RWPE2 (cell line): ENCODE measurements at regions not wholly inside any gene's neighbourhood (a gene's known extent, or its start where the extent isn't known, plus 50 kb on each side); places are given as distances from the start of the nearest gene placed in this dataset.

Source experiments
- ATAC-seq: fragments of 200-7000 bp; cut with Tn5 transposase; 3 replicates; pipeline ENCODE4 v1.9.1; 2021; ENCODE audit warnings: low read depth
- DNase-seq: peaks from one replicate; pipeline ENCODE4 v3.0.0-alpha.2; 2020; ENCODE audit warnings: low spot score
- H3K27ac ChIP-seq: fragments of 450-650 bp; 2 replicates; pipeline ENCODE4 v1.5.1; 2017; ENCODE audit warnings: mild to moderate bottlenecking; ENCODE audit not compliant: poor library complexity, severe bottlenecking
- H3K27me3 ChIP-seq: fragments of 250-450 bp; sonication (Bioruptor Pico); 2 replicates; pipeline ENCODE4 v1.5.1; 2021; ENCODE audit warnings: mild to moderate bottlenecking, moderate library complexity; ENCODE audit not compliant: insufficient read depth, poor library complexity, severe bottlenecking
- H3K36me3 ChIP-seq: fragments of 250-450 bp; sonication (Bioruptor Pico); 2 replicates; pipeline ENCODE4 v1.5.1; 2020; ENCODE audit warnings: low read depth, mild to moderate bottlenecking, moderate library complexity
- H3K4me1 ChIP-seq: fragments of 250-450 bp; sonication (Bioruptor Pico); 2 replicates; pipeline ENCODE4 v1.5.1; 2021; ENCODE audit warnings: mild to moderate bottlenecking, moderate library complexity; ENCODE audit not compliant: insufficient read depth, poor library complexity, severe bottlenecking
- H3K4me3 ChIP-seq: fragments of 250-450 bp; sonication (Bioruptor Pico); 2 replicates; pipeline ENCODE4 v1.5.1; 2021; ENCODE audit warnings: mild to moderate bottlenecking, moderate library complexity; ENCODE audit not compliant: severe bottlenecking
- H3K9me3 ChIP-seq: fragments of 250-450 bp; sonication (Bioruptor Pico); 2 replicates; pipeline ENCODE4 v1.5.1; 2021; ENCODE audit warnings: mild to moderate bottlenecking, moderate library complexity; ENCODE audit not compliant: severe bottlenecking
- TF ChIP-seq, protein P1 (sequence below): fragments of 450-650 bp; IDR thresholded peaks from one replicate; pipeline ENCODE4 v1.5.1; 2017; ENCODE audit warnings: mild to moderate bottlenecking, moderate library complexity; ENCODE audit not compliant: poor library complexity, severe bottlenecking

DNA sequence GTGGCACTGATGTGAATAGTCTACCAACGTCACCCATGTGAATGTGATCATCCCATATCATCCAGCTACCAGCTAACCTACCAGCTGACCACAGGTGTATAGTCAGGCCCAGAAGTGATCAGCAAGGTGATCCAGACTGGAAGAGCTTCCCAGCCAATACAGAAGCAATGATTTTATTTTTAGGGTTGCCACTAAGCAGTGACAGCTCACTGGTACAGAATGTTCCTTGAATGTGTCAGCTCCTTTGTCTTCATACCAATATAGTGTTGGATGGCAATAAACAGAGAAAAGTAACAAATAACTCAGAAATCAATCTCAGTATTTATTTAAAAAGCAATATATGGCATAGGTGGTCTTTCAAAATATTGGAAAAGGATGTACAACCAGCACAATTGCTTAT lies 361.8 kb upstream of the CPEB2 start:
- Histone ChIP-seq H3K36me3 (no peaks in the 10 kb centered on the region), H3K27ac (no peak overlapping the region), H3K9me3 (no peaks in the 10 kb centered on the region), H3K27me3 (no peaks in the 10 kb centered on the region), H3K4me1 (no peaks in the 10 kb centered on the region), H3K4me3 (no peak overlapping the region)
- ATAC-seq (no peak), DNase-seq (no peak)
- TF ChIP-seq, protein P1, sequence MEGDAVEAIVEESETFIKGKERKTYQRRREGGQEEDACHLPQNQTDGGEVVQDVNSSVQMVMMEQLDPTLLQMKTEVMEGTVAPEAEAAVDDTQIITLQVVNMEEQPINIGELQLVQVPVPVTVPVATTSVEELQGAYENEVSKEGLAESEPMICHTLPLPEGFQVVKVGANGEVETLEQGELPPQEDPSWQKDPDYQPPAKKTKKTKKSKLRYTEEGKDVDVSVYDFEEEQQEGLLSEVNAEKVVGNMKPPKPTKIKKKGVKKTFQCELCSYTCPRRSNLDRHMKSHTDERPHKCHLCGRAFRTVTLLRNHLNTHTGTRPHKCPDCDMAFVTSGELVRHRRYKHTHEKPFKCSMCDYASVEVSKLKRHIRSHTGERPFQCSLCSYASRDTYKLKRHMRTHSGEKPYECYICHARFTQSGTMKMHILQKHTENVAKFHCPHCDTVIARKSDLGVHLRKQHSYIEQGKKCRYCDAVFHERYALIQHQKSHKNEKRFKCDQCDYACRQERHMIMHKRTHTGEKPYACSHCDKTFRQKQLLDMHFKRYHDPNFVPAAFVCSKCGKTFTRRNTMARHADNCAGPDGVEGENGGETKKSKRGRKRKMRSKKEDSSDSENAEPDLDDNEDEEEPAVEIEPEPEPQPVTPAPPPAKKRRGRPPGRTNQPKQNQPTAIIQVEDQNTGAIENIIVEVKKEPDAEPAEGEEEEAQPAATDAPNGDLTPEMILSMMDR: no peak

DNA sequence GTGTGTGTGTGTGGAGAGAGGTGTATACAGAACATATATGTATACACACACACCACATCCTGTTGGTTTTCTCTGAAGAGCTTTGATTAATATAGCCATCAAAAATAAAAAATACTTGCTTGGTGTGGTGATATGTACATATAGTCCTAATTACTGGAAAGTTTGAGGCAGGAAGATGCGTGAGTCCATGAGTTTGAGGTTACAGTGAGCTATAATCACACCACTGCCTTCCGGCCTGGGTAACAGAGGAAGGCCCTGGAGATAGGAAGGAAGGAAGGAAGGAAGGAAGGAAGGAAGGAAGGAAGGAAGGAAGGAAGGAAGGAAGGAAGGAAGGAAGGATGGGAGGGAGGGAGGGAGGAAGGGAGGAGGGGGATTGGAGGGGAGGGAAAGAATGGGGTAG lies 360.4 kb upstream of the CPEB2 start:
- Histone ChIP-seq H3K27me3 (no peaks in the 10 kb centered on the region), H3K36me3 (no peaks in the 10 kb centered on the region), H3K4me3 (no peak overlapping the region), H3K9me3 (no peaks in the 10 kb centered on the region), H3K27ac (no peak overlapping the region), H3K4me1 (no peaks in the 10 kb centered on the region)
- TF ChIP-seq, protein P1: no peak
- DNase-seq (no peak), ATAC-seq (no peak)

DNA sequence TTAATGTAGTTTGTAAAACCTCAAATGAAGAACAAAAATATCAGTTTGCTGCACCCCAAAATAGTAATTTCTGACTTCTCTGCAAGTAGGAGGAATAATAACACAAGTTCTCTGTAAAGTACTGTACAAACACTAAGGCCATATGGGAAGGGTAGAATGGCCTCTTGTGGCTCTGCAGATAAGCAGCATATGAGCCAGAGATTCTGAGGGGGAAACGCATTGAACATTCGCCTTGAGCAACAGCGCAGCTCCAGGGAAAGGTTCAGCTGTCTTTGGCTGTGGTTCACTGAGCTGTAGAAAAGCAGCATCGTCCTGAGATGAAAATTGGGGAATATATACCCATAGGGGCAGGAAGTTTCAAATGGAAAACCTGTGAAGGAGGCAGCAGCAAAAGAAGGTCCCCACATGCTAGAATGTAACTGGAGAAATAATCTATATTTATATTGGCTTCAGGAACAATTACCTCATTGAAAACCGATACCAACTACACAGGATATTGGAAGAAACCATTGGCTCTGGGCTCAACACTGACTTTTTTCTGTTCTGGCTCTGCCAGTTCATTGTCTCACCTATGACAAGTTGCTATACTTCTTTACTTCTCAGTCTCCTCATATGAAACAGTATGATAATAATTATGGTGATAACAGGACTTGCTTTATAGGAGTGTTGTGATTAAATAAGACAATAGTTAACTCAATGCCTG lies 357.6 kb upstream of the CPEB2 start:
- TF ChIP-seq, protein P1: no peak
- Histone ChIP-seq H3K9me3 (no peaks in the 10 kb centered on the region), H3K36me3 (no peaks in the 10 kb centered on the region), H3K27ac (no peak overlapping the region), H3K4me1 (no peaks in the 10 kb centered on the region), H3K4me3 (no peak overlapping the region), H3K27me3 (no peaks in the 10 kb centered on the region)
- ATAC-seq (no peak), DNase-seq (no peak)

DNA sequence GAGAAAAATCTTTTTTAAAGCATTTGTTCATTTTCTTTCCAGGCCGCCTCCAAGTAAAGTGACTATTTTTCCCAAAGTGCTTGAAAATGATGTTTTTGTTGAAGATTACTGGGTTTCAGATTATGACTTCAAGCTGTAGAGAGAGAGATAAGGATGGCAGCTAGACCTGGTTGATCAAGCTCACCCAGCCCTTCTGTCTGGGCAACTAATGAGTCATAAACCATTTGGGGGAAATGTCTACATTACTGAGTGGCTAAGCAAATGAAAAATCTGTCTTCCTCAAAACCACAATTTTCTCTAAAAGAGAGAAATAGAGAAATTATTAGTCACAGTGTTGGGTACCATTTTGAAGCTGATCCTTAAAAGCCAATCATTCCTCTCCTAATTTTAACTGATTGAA lies 355.4 kb upstream of the CPEB2 start:
- no peak for DNase-seq
- no peak for ATAC-seq

DNA sequence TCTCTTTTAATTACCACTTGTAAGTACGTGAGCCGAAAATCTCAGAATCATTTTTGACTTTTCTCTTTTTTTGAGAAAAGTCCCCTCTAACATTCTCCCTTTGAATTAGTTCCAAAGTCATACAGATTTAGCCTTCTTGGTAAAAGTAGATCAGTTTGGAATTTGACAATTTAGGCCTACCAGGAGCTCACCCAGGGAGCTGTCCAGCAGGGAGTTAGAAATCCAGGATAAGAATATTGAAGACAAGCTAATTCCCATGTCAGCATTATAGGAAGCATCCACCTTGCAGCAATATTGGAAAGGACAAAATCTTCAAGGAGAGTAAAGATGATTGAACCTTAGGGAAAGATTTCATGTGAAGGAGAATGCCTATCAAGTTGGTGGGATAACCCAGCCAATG lies 352.2 kb upstream of the CPEB2 start:
- TF ChIP-seq, protein P1: no peak
- H3K4me1 ChIP-seq: no peaks in the 10 kb centered on the region
- H3K36me3 ChIP-seq: no peaks in the 10 kb centered on the region
- ATAC-seq (no peak), DNase-seq (no peak)
- H3K4me3 ChIP-seq: no peak overlapping the region
- H3K27ac ChIP-seq: no peak overlapping the region
- H3K9me3 ChIP-seq: no peaks in the 10 kb centered on the region
- no peaks in the 10 kb centered on the region for H3K27me3 ChIP-seq

More for the DNA sequence above, 355.4 kb upstream of the CPEB2 start:
- Histone ChIP-seq H3K36me3 (no peaks in the 10 kb centered on the region), H3K4me3 (no peak overlapping the region), H3K27ac (no peak overlapping the region), H3K4me1 (no peaks in the 10 kb centered on the region), H3K27me3 (no peaks in the 10 kb centered on the region), H3K9me3 (no peaks in the 10 kb centered on the region)
- TF ChIP-seq, protein P1: no peak
